HG02852 (cell line): ENCODE measurements at regions not wholly inside any gene's neighbourhood (a gene's known extent, or its start where the extent isn't known, plus 50 kb on each side); places are given as distances from the start of the nearest gene placed in this dataset.

Source experiments
- ATAC-seq: cut with Tn5 transposase; IDR thresholded peaks from one replicate; pipeline ENCODE4 v1.9.1; 2021; ENCODE audit warnings: mild to moderate bottlenecking, moderate library complexity; ENCODE audit not compliant: unreplicated experiment

- no peak for ATAC-seq
Measured at GRCh38 chr14:34354556-34354955, 107.5 kb downstream of the SPTSSA start.

DNA sequence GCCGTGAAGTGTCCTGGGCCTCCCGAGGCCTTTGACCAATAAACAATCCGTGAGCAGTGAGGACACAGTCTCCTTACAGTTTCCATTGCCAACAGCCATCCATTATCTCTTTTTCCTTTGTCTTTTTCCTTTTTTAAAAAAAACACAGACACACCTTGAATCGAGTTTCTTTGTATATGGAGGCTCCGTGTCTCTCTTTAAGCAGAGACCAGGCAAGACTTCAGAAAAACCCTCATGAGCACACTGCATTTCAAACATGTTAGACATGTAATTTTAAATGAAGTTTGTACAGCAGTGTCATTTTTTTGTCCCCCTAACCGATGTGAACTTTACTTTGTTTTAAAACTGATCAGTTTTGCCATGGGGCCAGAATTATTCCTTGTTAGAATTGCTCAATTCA, 111.1 kb downstream of the SPTSSA start:
- no peak for ATAC-seq

GRCh38 chr14:34348592-34348991, 113.4 kb downstream of the SPTSSA start:
- no peak for ATAC-seq

DNA sequence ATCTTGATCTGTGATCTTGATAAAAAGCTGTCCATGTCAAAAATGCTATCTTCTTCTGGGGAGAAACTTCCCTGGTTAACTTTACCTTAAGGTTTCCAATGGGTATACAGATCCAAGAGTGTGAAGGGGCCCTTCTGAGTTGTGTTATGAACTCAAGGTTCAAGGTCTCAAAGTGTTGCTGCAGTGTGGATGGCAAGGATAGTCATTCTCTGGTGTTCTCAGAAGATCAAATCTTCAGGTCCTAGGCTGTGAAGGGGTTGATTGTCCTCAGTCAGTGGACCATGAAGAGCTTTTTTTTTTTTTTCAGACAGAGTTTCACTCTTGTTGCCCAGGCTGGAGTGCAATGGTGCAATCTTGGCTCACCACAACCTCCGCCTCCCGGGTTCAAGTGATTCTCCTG, 114.4 kb downstream of the SPTSSA start:
- peak; percentile 70 for ATAC-seq

GRCh38 chr14:34345718-34346465, 116.1 kb downstream of the SPTSSA start:
- ATAC-seq = no peak

GRCh38 chr14:34344318-34344717, 117.7 kb downstream of the SPTSSA start:
- ATAC-seq = peak; percentile 52

- ATAC-seq = no peak
Measured at GRCh38 chr14:34340025-34340625, 121.9 kb downstream of the SPTSSA start.

GRCh38 chr14:34338056-34338455, 124.0 kb downstream of the SPTSSA start:
- no peak for ATAC-seq

DNA sequence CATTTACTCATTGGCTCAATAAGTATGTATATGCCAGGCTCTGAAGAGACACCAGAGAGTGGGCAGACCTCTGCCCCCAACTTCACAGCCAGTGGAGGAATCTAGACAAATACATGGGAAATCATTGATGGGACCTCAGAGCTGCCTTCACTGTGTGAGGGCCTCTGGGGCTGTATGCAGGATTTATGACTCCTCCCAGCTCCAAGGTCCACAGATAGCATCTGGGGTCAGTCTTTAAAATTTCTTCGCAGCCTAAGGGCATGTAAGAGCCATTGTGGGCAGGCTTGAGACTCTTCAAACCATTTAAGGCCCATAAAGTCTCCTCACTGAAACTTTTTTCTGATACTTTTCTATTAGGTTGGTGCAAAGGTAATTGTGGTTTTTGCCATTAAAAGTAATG, 125.5 kb downstream of the SPTSSA start:
- no peak for ATAC-seq

GRCh38 chr14:34335968-34336367, 126.1 kb downstream of the SPTSSA start:
- no peak for ATAC-seq

DNA sequence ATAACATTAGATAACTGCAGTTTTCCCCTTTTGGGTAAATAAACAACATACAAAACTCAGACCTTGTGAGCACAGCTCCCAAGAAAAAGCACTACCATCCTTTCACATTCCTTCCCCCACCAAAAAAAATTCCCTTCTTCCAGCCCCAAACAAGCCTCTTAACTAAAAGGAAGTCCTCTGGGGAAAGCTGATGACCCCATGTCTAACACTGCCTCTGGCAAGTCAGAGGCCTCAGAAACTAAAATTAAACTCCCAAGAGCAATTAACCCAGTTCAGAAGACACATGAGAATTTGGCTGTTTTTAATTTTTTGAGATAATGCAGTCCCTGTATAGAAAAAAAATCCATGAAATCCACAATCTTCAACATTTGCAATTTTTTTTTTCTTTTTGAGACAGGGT, 127.7 kb downstream of the SPTSSA start:
- no peak for ATAC-seq

DNA sequence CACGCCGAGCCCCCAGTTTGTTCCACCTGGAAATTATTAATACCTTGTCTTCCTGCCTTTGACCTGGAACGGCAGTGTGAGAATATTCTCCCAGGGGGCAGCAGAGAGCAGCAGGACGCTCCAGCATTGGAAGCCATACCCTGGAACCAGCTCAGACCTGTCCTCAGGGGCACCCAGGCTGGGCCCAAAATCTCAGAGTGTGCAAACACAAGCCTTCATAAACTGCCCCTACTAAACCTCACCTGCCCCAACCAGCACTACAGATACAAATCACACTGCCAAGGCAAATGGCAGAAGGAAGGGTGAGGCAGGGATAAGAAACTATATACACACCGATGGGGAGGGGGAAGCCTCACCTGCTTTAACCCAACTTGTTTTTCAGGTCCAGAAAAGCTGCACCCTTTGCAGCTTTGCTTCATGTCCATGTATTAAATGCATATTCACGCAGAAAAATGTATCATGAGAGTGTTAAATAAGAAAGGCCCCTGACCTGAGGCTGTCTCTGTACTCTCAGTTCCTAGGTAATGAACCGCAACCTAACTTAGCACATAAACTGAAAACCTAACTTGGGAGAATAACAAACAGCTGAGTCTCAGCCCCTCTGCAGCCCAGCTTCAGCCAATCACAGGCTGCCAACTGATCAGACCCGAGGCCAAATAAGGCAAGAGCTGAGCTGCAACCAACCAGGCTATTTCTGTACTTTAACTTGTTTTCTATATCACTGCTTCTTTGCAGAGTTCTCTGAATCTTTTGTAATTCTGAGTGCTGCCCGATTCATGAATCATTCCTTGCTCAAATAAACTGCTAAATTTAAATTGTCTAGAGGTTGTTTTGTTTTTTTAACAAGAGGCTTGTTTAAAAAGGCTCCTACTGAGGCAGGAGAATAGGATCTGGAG, 130.1 kb downstream of the SPTSSA start:
- peak; percentile 91 for ATAC-seq

DNA sequence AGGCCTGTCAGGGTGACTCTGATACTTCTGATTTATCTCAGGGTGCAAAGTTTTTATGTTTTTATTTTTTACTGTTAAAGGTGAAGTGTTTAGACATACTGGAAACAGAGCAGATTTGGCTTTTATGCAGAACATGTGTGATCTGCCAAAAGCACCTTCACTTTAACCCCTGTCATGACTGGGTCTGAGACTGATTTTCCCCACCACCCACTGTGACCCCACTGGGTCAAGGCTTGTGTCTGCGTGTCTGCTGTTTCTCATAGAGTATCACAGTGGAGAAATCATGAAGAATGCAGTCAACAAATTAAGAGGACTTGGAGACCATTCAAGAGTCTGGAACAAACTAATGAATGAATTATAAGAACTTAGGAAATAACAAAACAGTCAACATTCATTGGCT, 131.2 kb downstream of the SPTSSA start:
- ATAC-seq = no peak

DNA sequence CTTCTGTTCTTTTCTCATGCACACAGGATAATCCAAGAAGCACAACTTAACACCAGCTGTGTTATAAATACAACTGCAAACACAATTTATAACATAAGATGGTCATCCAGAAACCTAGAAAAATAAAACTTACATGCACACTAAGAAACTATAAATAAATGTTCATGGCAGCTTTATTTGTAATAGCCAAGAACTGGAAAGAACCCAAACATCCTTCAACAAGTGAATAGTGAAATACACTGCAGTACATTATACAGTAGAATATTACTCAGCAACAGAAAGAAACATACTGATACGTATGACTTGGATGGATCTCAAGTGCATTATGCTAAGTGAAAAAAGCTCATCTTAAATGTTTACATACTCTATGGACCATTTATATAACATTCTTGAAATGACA, 132.7 kb downstream of the SPTSSA start:
- ATAC-seq = no peak

GRCh38 chr14:34328178-34328577, 133.9 kb downstream of the SPTSSA start:
- no peak for ATAC-seq

- ATAC-seq = no peak
Measured at GRCh38 chr14:34325493-34325892, 136.5 kb downstream of the SPTSSA start.

DNA sequence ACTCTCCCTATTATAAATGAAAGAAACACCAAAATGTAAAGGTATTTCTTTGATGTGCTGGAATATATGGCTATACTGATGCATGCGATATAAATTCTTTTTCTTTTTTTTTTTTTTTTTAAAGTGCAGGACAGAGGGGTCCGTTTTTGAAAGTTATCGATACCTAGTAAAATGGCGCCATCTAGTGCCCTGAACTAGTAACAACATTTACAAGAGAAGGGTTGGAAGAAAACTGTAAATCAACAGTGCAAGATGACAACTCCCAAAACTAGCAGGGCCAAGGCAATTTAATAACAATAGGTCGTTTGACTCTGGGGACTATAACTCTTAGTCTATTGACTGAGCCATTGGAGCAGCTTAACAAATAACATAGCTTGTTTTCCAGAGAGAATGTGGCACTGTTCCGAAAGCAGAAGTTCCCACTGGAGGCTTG, 137.7 kb downstream of the SPTSSA start:
- ATAC-seq = no peak

DNA sequence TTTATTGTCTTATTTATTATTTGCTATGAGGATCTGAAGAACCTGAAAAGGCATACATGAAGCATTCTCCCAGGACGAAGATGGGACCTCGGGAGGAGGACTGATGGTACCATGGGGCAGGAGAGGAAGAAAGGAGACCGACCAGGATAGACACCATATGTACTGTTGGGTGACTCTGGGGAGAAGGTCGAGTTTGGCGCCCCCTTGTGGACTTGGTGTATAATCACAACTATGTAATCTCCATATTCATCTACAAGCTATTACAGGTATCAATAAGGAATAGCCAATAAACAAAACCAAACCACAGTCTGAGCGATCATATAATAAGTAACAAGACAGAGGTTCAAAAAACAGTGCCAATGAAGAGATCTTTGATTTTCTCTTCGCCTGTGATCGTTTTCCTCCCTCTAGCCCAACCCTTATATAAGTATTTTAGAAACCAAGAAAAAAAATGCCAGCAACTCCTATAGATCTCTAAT, 139.1 kb downstream of the SPTSSA start:
- peak; percentile 85 for ATAC-seq

- ATAC-seq = no peak
Measured at GRCh38 chr14:34319140-34319539, 142.9 kb downstream of the SPTSSA start.

DNA sequence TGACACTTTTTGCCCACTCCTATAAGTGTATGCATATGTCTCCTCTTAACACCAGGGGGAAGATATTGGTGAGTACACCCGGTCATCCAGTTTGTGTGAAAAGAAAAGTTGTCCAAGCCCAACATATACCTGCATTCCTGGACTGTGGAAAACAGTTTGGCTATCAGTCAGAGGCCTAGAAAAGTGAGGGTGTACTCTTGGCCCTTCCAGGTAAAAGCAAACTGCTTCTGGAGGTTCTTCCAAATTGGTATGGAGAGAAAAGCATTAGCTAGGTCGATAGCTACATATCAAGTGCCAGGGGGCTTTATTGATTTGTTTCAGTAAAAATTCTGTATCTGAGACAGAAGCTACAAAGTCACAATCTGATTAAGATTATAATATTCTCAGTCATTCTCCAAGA, 144.0 kb downstream of the SPTSSA start:
- ATAC-seq = no peak

DNA sequence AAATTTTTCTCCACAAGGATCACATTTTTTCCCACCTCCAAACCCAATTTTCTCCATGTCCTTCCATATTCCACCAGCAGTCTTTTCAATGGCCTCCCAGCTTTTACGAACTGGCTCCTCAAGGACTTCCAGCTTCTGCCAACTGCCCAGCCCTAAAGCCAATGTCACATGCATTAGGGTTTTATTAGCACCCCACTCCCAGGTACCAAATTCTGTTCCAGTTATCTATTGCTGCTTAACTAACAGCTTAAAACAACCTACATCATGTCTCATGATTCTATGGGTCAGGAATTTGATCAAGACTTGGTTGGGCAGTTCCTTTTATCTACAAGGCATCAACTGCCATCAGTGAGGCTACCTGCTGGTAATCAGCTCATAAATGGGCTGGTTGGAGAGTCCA, 151.3 kb downstream of the SPTSSA start:
- ATAC-seq = no peak

DNA sequence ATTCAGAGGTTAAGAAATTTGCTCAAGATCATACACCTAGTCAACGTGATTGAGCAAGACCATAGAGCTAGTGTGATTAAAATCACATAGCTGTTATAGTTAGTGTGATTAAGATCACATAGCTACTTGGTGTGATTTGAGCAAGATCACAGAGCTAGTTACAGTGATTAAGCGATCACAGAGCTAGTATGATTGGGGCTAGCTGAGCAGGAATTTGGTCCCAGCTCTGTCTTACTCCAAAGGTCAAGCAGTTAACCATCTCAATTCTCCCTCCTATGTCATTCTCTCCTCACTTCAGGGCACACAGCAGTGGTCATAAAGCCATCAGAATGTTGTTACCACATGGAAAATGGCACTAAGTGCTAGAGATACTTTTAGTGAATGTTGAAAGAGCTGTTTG, 158.2 kb downstream of the SPTSSA start:
- no peak for ATAC-seq
